ENCODE measurements at regions not wholly inside any gene's neighbourhood (a gene's known extent, or its start where the extent isn't known, plus 50 kb on each side); places are given as distances from the start of the nearest gene placed in this dataset.

- no peak for DNase-seq (ENCODE audit: low read depth)
These were observed 2164.8 kb downstream of the LRRC4C start for GRCh38 chr11:39294648-39295047.

GRCh38 chr11:39288011-39288410 lies 2171.4 kb downstream of the LRRC4C start:
- DNase-seq (ENCODE audit: low read depth), result no peak

- DNase-seq (ENCODE audit: low read depth), result no peak
These were observed 2191.2 kb downstream of the LRRC4C start for GRCh38 chr11:39268176-39268690.

GRCh38 chr11:39255648-39256047 lies 2203.8 kb downstream of the LRRC4C start:
- DNase-seq (ENCODE audit: low read depth), result no peak

- DNase-seq (ENCODE audit: low read depth), result no peak
These were observed 2209.7 kb downstream of the LRRC4C start for GRCh38 chr11:39249566-39250365.

GRCh38 chr11:39247570-39248137 lies 2211.8 kb downstream of the LRRC4C start:
- no peak for DNase-seq (ENCODE audit: low read depth)

GRCh38 chr11:39239553-39239952 lies 2219.9 kb downstream of the LRRC4C start:
- DNase-seq (ENCODE audit: low read depth), result no peak

- no peak for DNase-seq (ENCODE audit: low read depth)
These were observed 2222.5 kb downstream of the LRRC4C start for GRCh38 chr11:39236916-39237315.

- no peak for DNase-seq (ENCODE audit: low read depth)
These were observed 2237.8 kb downstream of the LRRC4C start for GRCh38 chr11:39221550-39222138.

GRCh38 chr11:39220501-39221230 lies 2238.8 kb downstream of the LRRC4C start:
- DNase-seq (ENCODE audit: low read depth), result no peak

- no peak for DNase-seq (ENCODE audit: low read depth)
These were observed 2239.4 kb downstream of the LRRC4C start for GRCh38 chr11:39220069-39220468.

- no peak for DNase-seq (ENCODE audit: low read depth)
These were observed 2249.5 kb downstream of the LRRC4C start for GRCh38 chr11:39209981-39210380.

GRCh38 chr11:39205236-39205995 lies 2254.0 kb downstream of the LRRC4C start:
- DNase-seq (ENCODE audit: low read depth), result no peak

- no peak for DNase-seq (ENCODE audit: low read depth)
These were observed 2266.8 kb downstream of the LRRC4C start for GRCh38 chr11:39192671-39193070.

- no peak for DNase-seq (ENCODE audit: low read depth)
These were observed 2268.7 kb downstream of the LRRC4C start for GRCh38 chr11:39190751-39191150.

GRCh38 chr11:39177678-39178077 lies 2281.8 kb downstream of the LRRC4C start:
- no peak for DNase-seq (ENCODE audit: low read depth)

- DNase-seq (ENCODE audit: low read depth), result no peak
These were observed 2284.5 kb downstream of the LRRC4C start for GRCh38 chr11:39174965-39175364.

- no peak for DNase-seq (ENCODE audit: low read depth)
These were observed 2285.3 kb downstream of the LRRC4C start for GRCh38 chr11:39174196-39174595.

- no peak for DNase-seq (ENCODE audit: low read depth)
These were observed 2294.4 kb downstream of the LRRC4C start for GRCh38 chr11:39165021-39165420.

GRCh38 chr11:39149214-39149613 lies 2310.2 kb downstream of the LRRC4C start:
- DNase-seq (ENCODE audit: low read depth), result no peak

GRCh38 chr11:39145346-39145745 lies 2314.1 kb downstream of the LRRC4C start:
- no peak for DNase-seq (ENCODE audit: low read depth)

All from stromal cell of bone marrow (primary cell).